ENCODE measurements at regions not wholly inside any gene's neighbourhood (a gene's known extent, or its start where the extent isn't known, plus 50 kb on each side); places are given as distances from the start of the nearest gene placed in this dataset.

DNA sequence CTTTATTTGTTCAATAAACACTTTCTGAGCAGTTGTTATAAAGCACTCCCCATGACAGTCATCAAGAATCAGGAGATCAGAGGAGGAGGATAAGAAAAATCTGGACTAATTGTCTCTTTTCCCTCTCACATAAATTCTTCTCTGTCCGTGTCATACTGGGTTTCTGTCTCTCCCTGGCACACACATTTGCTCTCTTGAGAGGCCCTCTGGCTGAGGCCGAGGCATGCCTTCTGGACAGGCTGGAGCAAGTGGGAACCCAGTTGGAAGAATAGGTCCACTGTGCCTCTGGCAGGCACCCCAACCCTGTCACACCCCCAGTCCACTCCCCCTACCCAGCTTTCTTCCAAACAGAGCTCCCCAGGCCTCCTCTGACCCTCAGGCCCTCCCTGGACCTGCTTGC is 315.8 kb downstream of the UACA start:
- no peak overlapping the region for H3K4me3 Mint-ChIP-seq
- H3K4me1 Mint-ChIP-seq (ENCODE audit: unreplicated experiment): peaks cover 3% of the 10 kb centered on the region
- no peaks in the 10 kb centered on the region for H3K36me3 Mint-ChIP-seq
- H3K9me3 Mint-ChIP-seq: no peaks in the 10 kb centered on the region
- H3K27ac Mint-ChIP-seq: no peak overlapping the region
- peaks cover 54% of the 10 kb centered on the region for H3K27me3 Mint-ChIP-seq
- no peak for DNase-seq (ENCODE audit: extremely low spot score, unreplicated experiment)
- TF ChIP-seq, protein P1, sequence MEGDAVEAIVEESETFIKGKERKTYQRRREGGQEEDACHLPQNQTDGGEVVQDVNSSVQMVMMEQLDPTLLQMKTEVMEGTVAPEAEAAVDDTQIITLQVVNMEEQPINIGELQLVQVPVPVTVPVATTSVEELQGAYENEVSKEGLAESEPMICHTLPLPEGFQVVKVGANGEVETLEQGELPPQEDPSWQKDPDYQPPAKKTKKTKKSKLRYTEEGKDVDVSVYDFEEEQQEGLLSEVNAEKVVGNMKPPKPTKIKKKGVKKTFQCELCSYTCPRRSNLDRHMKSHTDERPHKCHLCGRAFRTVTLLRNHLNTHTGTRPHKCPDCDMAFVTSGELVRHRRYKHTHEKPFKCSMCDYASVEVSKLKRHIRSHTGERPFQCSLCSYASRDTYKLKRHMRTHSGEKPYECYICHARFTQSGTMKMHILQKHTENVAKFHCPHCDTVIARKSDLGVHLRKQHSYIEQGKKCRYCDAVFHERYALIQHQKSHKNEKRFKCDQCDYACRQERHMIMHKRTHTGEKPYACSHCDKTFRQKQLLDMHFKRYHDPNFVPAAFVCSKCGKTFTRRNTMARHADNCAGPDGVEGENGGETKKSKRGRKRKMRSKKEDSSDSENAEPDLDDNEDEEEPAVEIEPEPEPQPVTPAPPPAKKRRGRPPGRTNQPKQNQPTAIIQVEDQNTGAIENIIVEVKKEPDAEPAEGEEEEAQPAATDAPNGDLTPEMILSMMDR (conservative IDR thresholded peaks at IDR 0.05): no peak

DNA sequence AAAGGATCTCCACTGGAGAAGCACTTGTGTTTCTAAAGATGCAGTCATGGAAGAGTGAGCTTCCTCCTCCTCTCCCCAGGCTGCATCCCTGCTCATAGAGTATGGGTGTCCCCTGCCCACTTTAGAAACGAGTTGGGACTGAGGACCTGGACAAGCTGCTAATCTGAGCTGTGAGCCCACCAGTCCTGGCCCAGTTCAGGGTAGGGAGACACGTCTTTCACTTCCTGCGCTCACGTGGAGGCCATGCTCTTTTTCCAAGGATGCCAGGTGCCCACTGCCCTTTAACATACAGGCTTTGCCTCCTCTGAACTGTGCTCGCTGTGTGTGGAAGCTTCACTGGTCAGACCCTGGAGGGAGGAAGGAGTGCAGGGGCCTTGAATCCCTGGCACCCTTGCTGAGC is 316.3 kb downstream of the UACA start:
- Mint-ChIP-seq H3K27me3 (peaks cover 55% of the 10 kb centered on the region), H3K4me3 (no peak overlapping the region), H3K27ac (no peak overlapping the region), H3K36me3 (no peaks in the 10 kb centered on the region), H3K9me3 (no peaks in the 10 kb centered on the region), H3K4me1 (ENCODE audit: unreplicated experiment) (peaks cover 6% of the 10 kb centered on the region)
- no peak for DNase-seq (ENCODE audit: extremely low spot score, unreplicated experiment)
- TF ChIP-seq, protein P1 (conservative IDR thresholded peaks at IDR 0.05): no peak

- Mint-ChIP-seq H3K4me1 (ENCODE audit: unreplicated experiment) (peaks cover 15% of the 10 kb centered on the region), H3K36me3 (no peaks in the 10 kb centered on the region), H3K27ac (no peak overlapping the region), H3K4me3 (no peak overlapping the region), H3K27me3 (peaks cover 55% of the 10 kb centered on the region), H3K9me3 (no peaks in the 10 kb centered on the region)
- DNase-seq (ENCODE audit: extremely low spot score, unreplicated experiment): no peak
- TF ChIP-seq, protein P1 (conservative IDR thresholded peaks at IDR 0.05): no peak
These were observed 319.7 kb downstream of the UACA start for GRCh38 chr15:70443486-70444273.

DNA sequence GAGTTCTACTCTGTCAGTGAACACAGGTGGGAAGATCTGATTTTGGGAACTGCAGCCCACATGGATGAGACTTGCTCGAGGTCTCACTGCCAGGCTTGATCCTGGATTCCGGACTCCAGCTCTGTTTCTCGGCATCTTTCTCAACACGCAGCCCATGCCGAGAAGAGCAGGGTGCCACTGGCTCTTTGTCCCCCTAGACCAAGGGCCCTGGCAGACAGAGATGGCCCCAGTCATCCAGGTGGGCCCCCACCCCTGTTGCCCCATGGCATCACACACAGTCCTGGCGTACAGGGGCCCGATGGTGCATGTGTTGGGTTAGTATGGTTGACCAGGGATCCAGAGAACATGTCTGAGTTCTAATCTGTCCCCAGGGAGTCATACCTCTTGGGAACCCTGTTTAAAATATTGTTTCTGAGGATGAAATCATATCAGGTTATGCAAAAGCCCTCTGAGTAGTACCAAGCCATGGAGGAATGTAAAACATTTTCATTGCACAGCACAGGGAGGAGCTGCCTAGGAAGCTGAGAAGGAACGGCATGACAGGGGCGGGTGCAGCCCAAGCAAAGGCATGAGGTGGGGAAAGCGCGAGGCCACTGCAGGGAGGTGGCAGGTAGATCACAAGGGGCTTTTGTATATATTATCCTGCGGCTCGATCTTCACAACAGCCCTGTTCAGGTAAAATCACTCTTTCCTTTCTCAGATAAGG is 320.6 kb downstream of the UACA start:
- peaks cover 52% of the 10 kb centered on the region for H3K27me3 Mint-ChIP-seq
- no peak for DNase-seq (ENCODE audit: extremely low spot score, unreplicated experiment)
- H3K9me3 Mint-ChIP-seq: no peaks in the 10 kb centered on the region
- peak overlapping the region; percentile 57 for H3K27ac Mint-ChIP-seq
- H3K4me3 Mint-ChIP-seq: no peak overlapping the region
- peaks cover 18% of the 10 kb centered on the region for H3K4me1 Mint-ChIP-seq (ENCODE audit: unreplicated experiment)
- H3K36me3 Mint-ChIP-seq: no peaks in the 10 kb centered on the region
- TF ChIP-seq, protein P1 (conservative IDR thresholded peaks at IDR 0.05): no peak

GRCh38 chr15:70442211-70442610 is 321.1 kb downstream of the UACA start:
- no peak for DNase-seq (ENCODE audit: extremely low spot score, unreplicated experiment)
- Mint-ChIP-seq H3K36me3 (no peaks in the 10 kb centered on the region), H3K27me3 (peaks cover 48% of the 10 kb centered on the region), H3K27ac (peak overlapping the region; percentile 57), H3K4me3 (no peak overlapping the region), H3K9me3 (no peaks in the 10 kb centered on the region), H3K4me1 (ENCODE audit: unreplicated experiment) (peaks cover 21% of the 10 kb centered on the region)
- TF ChIP-seq, protein P1 (conservative IDR thresholded peaks at IDR 0.05): no peak
